K562 (cell line): ENCODE measurements at regions not wholly inside any gene's neighbourhood (a gene's known extent, or its start where the extent isn't known, plus 50 kb on each side); places are given as distances from the start of the nearest gene placed in this dataset.

Experiments
- ATAC-seq: fragments of 200-7000 bp; cut with Tn5 transposase; 3 replicates; pipeline ENCODE4 v1.9.1; 2020; ENCODE audit warnings: moderate library complexity
- BruUV-seq: library from RNA; stranded (reverse); fragments of 400-500 nt; replicated peaks from 2 replicates; lab custom pipeline; 2021; lab: Mats Ljungman, UMichigan
- CTCF ChIA-PET: fragments of 300-600 bp; formaldehyde crosslinking; extraction: SDS; loops from one replicate; lab custom pipeline; 2021; ENCODE audit warnings: low intra/inter-chr PET ratio; lab: Yijun Ruan, JAX
- POLR2A ChIA-PET: fragments of 300-600, 350-650 bp; sonication (Branson Sonifier 250); formaldehyde crosslinking; extraction: SDS; loops from one replicate; lab custom pipeline; 2021; ENCODE audit warnings: antibody characterized with exemption, inconsistent platforms; lab: Yijun Ruan, JAX
- DNase-seq, 4 experiments: peaks; one replicate each; pipeline versions ENCODE4 v3.0.0 to v3.0.0-alpha.2; 2011 to 2018; ENCODE audit warnings: low spot score in 3 of 4, mixed read lengths in 3 of 4; ENCODE audit errors: extremely low read depth in 1 of 4
- FAIRE-seq: peaks from 2 replicates; lab custom pipeline; 2011; peaks lifted over from hg19 to GRCh38; lab: Jason Lieb, UNC
- H2AFZ ChIP-seq: 2 replicates; pipeline ENCODE4 v1.6.0; 2011; ENCODE audit warnings: low read depth, low read length, control low read depth, inconsistent platforms
- H3K27ac ChIP-seq: fragments of 200-600 bp; 3 replicates; pipeline ENCODE4 v1.8.0; 2011; ENCODE audit warnings: low read depth, mild to moderate bottlenecking, control low read depth, inconsistent platforms, low read length, moderate library complexity, mixed read lengths; ENCODE audit errors: extremely low read depth
- H3K27me3 ChIP-seq, 2 experiments: fragments of 300-600 bp in 1 of 2; 2 replicates in 1 of 2; 3 replicates in 1 of 2; pipeline versions ENCODE4 v1.6.0 to v1.8.0; 2011; ENCODE audit warnings: inconsistent platforms in 2 of 2, low read length in 2 of 2, mild to moderate bottlenecking in 1 of 2, mixed read lengths in 1 of 2, moderate library complexity in 1 of 2; ENCODE audit not compliant: control insufficient read depth in 2 of 2, insufficient read depth in 2 of 2
- H3K36me3 ChIP-seq: fragments of 300-600 bp; 3 replicates; pipeline ENCODE4 v1.8.0; 2011; ENCODE audit warnings: mild to moderate bottlenecking, low read length, inconsistent platforms; ENCODE audit not compliant: control insufficient read depth, insufficient read depth
- H3K4me1 ChIP-seq, 2 experiments: fragments of 200-600 bp in 1 of 2; replicated peaks in 1 of 2; 2 replicates in 1 of 2; 3 replicates in 1 of 2; pipeline versions ENCODE4 v1.5.1 to v1.8.0; 2011; ENCODE audit warnings: inconsistent platforms in 2 of 2, low read length in 2 of 2, mild to moderate bottlenecking in 1 of 2, mixed read lengths in 1 of 2, moderate library complexity in 1 of 2; ENCODE audit not compliant: control insufficient read depth in 2 of 2, insufficient read depth in 2 of 2
- H3K4me2 ChIP-seq: 2 replicates; pipeline ENCODE4 v1.6.1; 2011; ENCODE audit warnings: low read length, control low read depth, inconsistent platforms, mixed read lengths; ENCODE audit not compliant: insufficient read depth
- H3K4me3 ChIP-seq: fragments of 200-600 bp; sonication (generic), shearing (Covaris generic); 2 replicates; pipeline ENCODE4 v1.5.1; 2016; ENCODE audit warnings: control low read depth, inconsistent platforms
- H3K79me2 ChIP-seq: fragments of 200-600 bp; 3 replicates; pipeline ENCODE4 v1.8.0; 2011; ENCODE audit warnings: low read length, inconsistent platforms; ENCODE audit not compliant: control insufficient read depth, insufficient read depth
- H3K9ac ChIP-seq, 2 experiments: 2 replicates each; pipeline versions ENCODE4 v1.6.0 to v1.6.1; 2011; ENCODE audit warnings: low read depth in 2 of 2, low read length in 2 of 2, control low read depth in 1 of 2, inconsistent platforms in 1 of 2, mild to moderate bottlenecking in 1 of 2, mixed read lengths in 1 of 2; ENCODE audit not compliant: insufficient read depth in 1 of 2
- H3K9me1 ChIP-seq: one replicate; pipeline ENCODE4 v1.6.0; 2011; ENCODE audit warnings: inconsistent platforms, mild to moderate bottlenecking, low read length, moderate library complexity; ENCODE audit not compliant: control insufficient read depth, insufficient read depth
- H3K9me3 ChIP-seq: replicated peaks from 2 replicates; pipeline ENCODE4 v1.5.1; 2011; ENCODE audit warnings: low read depth, low read length, inconsistent platforms; ENCODE audit not compliant: control insufficient read depth, insufficient read depth
- H4K20me1 ChIP-seq: replicated peaks from 2 replicates; pipeline ENCODE4 v1.6.1; 2011; ENCODE audit warnings: low read length, inconsistent platforms, mixed read lengths; ENCODE audit not compliant: control insufficient read depth, insufficient read depth
- EZH2 ChIP-seq: IDR thresholded peaks from 2 replicates; pipeline ENCODE4 v1.6.1; 2012; ENCODE audit warnings: low read depth, mild to moderate bottlenecking, inconsistent platforms, low read length, borderline replicate concordance
- MEF2D ChIP-seq: conservative IDR thresholded peaks from 2 replicates; pipeline ENCODE4 v1.6.1; 2016; ENCODE audit warnings: low read depth, missing genetic modification characterization, missing compliant biosample characterization
- RBM22 ChIP-seq: fragments of 200-400 bp; formaldehyde crosslinking; IDR thresholded peaks from 2 replicates; pipeline ENCODE4 v1.6.1; 2018; ENCODE audit warnings: low read length, low read depth; ENCODE audit not compliant: poor library complexity, severe bottlenecking
- TAF1 ChIP-seq: IDR thresholded peaks from 2 replicates; pipeline ENCODE4 v1.6.1; 2011; ENCODE audit warnings: mild to moderate bottlenecking, low read length, moderate library complexity; ENCODE audit not compliant: insufficient read depth, control insufficient read depth, severe bottlenecking; ENCODE audit errors: extremely low read depth
- ZNF146 ChIP-seq: IDR thresholded peaks from one replicate; pipeline ENCODE4 v1.6.1; 2018; ENCODE audit warnings: missing compliant biosample characterization; ENCODE audit not compliant: unreplicated experiment
- WGBS: fragments of 100-300 bp; shearing (Covaris generic); methylation state at CpG from one replicate; pipeline ENCODE4 v1.1.6; 2016; ENCODE audit warnings: low coverage, mixed read lengths; ENCODE audit not compliant: insufficient coverage; ENCODE audit errors: missing lambda C conversion rate; 5-methylcytosine and 5-hydroxymethylcytosine counted together
- in situ Hi-C: fragments of 300-500 bp; cut with MboI; formaldehyde crosslinking; loops from 4 replicates; pipeline ENCODE4 v1.15.0; 2018; ENCODE audit warnings: inconsistent platforms, mixed read lengths
- intact Hi-C: fragments of 100-400 bp; cut with micrococcal nuclease; formaldehyde crosslinking; loops from 2 replicates; pipeline ENCODE4 v1.14.2; 2022
- TF ChIP-seq, protein P1 (sequence below): fragments of 250-450 bp; sonication (Bioruptor Pico); IDR thresholded peaks from 2 replicates; pipeline ENCODE4 v1.9.0; 2021; ENCODE audit warnings: mild to moderate bottlenecking, inconsistent platforms

- no peak for TF ChIP-seq EZH2
- TF ChIP-seq RBM22 = no peak
- TF ChIP-seq, protein P1, sequence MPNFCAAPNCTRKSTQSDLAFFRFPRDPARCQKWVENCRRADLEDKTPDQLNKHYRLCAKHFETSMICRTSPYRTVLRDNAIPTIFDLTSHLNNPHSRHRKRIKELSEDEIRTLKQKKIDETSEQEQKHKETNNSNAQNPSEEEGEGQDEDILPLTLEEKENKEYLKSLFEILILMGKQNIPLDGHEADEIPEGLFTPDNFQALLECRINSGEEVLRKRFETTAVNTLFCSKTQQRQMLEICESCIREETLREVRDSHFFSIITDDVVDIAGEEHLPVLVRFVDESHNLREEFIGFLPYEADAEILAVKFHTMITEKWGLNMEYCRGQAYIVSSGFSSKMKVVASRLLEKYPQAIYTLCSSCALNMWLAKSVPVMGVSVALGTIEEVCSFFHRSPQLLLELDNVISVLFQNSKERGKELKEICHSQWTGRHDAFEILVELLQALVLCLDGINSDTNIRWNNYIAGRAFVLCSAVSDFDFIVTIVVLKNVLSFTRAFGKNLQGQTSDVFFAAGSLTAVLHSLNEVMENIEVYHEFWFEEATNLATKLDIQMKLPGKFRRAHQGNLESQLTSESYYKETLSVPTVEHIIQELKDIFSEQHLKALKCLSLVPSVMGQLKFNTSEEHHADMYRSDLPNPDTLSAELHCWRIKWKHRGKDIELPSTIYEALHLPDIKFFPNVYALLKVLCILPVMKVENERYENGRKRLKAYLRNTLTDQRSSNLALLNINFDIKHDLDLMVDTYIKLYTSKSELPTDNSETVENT (CRISPR knock-in tag) = no peak
- no peak for TF ChIP-seq MEF2D (tag)
Measured at GRCh38 chr15:101565377-101565776, 75.9 kb upstream of the PCSK6 start (continued).

DNA sequence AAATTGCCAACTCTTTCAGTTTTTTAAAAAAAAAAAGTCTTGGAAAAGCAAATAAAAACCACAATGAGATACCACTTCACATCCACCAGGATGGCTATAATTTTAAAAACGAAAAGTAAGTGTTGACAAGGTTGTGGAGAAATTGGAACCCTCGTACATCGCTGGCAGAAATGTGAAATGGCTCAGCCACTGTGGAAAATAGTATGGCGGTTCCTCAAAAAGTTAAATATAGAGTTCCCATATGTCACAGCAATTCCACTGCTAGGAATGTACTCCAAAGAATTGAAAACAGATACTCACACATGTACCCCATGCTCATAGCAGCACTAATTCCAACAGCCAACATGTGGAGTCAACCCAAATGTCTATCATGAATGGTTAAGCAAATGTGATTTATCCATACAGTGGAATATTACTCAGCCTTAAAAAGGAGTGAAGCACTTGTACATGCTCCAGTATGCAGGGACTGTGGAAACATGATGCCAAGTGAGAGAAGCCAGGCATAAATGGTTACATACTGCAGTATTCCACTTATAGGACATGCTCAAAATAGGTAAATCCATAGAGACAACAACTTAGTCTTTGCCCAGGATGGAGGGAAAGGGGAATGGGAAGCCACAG lies 73.8 kb upstream of the PCSK6 start:
- no peak for FAIRE-seq
- CTCF ChIA-PET = no interaction called here

More for the DNA sequence above, 73.8 kb upstream of the PCSK6 start:
- TF ChIP-seq TAF1 (no peak), ZNF146 (CRISPR knock-in tag) (peak; percentile 26)
- WGBS = 0% methylated on average over 4 of the region's 4 CpGs
- H4K20me1 ChIP-seq = no peaks in the 10 kb centered on the region
- no peak overlapping the region for H3K4me3 ChIP-seq
- no peaks in the 10 kb centered on the region for H3K4me1 ChIP-seq
- no peak for DNase-seq
- no peak overlapping the region for H3K9ac ChIP-seq
- no peak overlapping the region for H2AFZ ChIP-seq
- H3K27ac ChIP-seq = no peak overlapping the region
- no TSS peak for BruUV-seq
- H3K9me1 ChIP-seq = peaks cover 4% of the 10 kb centered on the region
- intact Hi-C loops = no loop called here
- POLR2A ChIA-PET = no interaction called here
- peaks cover 60 to 82% of the 10 kb centered on the region in 2 experiments for H3K27me3 ChIP-seq
- no peak for ATAC-seq
- no peaks in the 10 kb centered on the region for H3K79me2 ChIP-seq
- no peaks in the 10 kb centered on the region for H3K36me3 ChIP-seq
- H3K4me2 ChIP-seq = no peak overlapping the region
- in situ Hi-C loops = no loop called here
- H3K9me3 ChIP-seq = no peaks in the 10 kb centered on the region
